ENCODE measurements at regions not wholly inside any gene's neighbourhood (a gene's known extent, or its start where the extent isn't known, plus 50 kb on each side); places are given as distances from the start of the nearest gene placed in this dataset.

DNA sequence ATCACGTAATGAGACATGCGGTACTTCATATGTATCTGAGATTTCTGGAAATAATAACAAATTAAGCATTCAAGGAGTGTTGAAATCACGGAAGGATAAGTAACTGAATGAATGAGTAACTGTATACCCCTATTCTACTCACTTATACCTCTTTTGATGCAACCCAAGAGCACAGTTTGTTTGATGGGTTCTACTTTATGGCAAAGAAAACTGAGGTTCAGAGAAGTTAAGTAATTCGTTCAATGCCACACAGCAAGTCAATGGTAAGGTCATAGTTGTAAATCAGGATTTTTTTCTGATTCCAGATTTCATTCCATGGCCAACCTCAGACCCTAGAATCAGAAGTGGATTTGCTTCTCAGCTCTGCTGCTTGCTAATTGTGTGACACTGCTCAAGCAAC lies 544.5 kb upstream of the TBX3 start:
- intact Hi-C loops (cut with DNase I) = no loop called here
- Histone ChIP-seq H3K4me1 (no peaks in the 10 kb centered on the region), H3K27ac (no peak overlapping the region), H3K27me3 (no peaks in the 10 kb centered on the region), H3K4me3 (no peak overlapping the region), H3K36me3 (no peaks in the 10 kb centered on the region), H3K9me3 (no peaks in the 10 kb centered on the region)
- TF ChIP-seq, protein P1, sequence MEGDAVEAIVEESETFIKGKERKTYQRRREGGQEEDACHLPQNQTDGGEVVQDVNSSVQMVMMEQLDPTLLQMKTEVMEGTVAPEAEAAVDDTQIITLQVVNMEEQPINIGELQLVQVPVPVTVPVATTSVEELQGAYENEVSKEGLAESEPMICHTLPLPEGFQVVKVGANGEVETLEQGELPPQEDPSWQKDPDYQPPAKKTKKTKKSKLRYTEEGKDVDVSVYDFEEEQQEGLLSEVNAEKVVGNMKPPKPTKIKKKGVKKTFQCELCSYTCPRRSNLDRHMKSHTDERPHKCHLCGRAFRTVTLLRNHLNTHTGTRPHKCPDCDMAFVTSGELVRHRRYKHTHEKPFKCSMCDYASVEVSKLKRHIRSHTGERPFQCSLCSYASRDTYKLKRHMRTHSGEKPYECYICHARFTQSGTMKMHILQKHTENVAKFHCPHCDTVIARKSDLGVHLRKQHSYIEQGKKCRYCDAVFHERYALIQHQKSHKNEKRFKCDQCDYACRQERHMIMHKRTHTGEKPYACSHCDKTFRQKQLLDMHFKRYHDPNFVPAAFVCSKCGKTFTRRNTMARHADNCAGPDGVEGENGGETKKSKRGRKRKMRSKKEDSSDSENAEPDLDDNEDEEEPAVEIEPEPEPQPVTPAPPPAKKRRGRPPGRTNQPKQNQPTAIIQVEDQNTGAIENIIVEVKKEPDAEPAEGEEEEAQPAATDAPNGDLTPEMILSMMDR (IDR thresholded peaks at IDR 0.05) = no peak
- TF ChIP-seq POLR2A (IDR thresholded peaks at IDR 0.05) = no peak
- 86% methylated on average over 4 of the region's 4 CpGs for WGBS (ENCODE audit: insufficient coverage, low coverage, low lambda C conversion rate, missing lambda C conversion rate)
- DNase-seq = no peak
- ATAC-seq = no peak

DNA sequence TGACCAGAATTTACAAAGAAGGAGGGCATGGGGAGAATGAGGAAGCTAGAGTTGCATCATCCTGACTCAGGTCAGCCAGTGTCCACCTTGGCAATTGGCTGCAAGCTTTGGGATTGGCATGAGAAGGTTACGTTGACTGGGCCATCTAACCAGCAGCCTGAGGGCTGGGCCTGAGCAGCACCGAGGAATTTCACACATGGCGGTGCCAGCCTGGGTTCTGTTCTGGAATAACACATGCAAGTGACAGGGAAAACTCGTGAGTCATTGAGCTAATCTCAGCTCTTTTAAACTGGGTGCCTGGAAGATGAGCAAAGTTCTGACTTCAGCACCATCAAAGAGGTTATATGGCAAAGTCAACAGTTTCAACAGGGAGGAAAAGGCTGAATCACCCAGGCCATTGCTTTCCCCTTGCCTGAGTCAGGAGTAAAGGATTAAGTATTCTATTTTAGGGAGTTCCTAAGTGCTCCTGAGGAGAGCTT lies 543.2 kb upstream of the TBX3 start:
- Histone ChIP-seq H3K4me1 (no peaks in the 10 kb centered on the region), H3K27ac (no peak overlapping the region), H3K27me3 (no peaks in the 10 kb centered on the region), H3K36me3 (no peaks in the 10 kb centered on the region), H3K9me3 (no peaks in the 10 kb centered on the region), H3K4me3 (no peak overlapping the region)
- no peak for TF ChIP-seq POLR2A (IDR thresholded peaks at IDR 0.05)
- TF ChIP-seq, protein P1 (IDR thresholded peaks at IDR 0.05) = no peak
- ATAC-seq (peak in 1 of 4 donors; percentile 37), DNase-seq (no peak)
- intact Hi-C loops (cut with DNase I) = no loop called here
- WGBS (ENCODE audit: insufficient coverage, low coverage, low lambda C conversion rate, missing lambda C conversion rate) = 61% methylated on average over 3 of the region's 4 CpGs

DNA sequence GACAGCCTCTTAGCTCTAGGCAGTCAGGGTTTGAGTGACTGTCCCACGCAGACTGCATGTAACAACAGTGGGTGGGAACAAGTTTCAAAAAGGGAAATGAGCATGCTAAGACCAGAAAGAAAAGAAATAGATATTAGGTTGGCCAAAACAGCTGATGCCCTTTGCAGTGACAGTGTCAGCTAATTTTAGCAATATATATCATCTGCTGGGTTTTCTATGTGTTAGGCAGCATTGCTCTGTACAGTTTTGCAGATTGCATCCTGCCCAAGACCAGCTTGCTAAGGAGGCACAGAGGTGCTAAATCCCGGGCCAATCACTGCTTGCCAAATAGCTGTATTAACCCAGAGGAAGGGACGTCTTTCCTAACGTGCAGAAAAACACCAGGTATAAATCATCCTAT lies 541.9 kb upstream of the TBX3 start:
- no peaks in the 10 kb centered on the region for H3K36me3 ChIP-seq
- no peaks in the 10 kb centered on the region for H3K9me3 ChIP-seq
- DNase-seq = no peak
- 45% methylated on average over 4 of the region's 4 CpGs for WGBS (ENCODE audit: insufficient coverage, low coverage, low lambda C conversion rate, missing lambda C conversion rate)
- intact Hi-C loops (cut with DNase I) = no loop called here
- H3K27me3 ChIP-seq = no peaks in the 10 kb centered on the region
- ATAC-seq = no peak
- TF ChIP-seq POLR2A (IDR thresholded peaks at IDR 0.05) = no peak
- TF ChIP-seq, protein P1 (IDR thresholded peaks at IDR 0.05) = no peak
- H3K4me3 ChIP-seq = no peak overlapping the region
- H3K27ac ChIP-seq = no peak overlapping the region
- no peaks in the 10 kb centered on the region for H3K4me1 ChIP-seq

DNA sequence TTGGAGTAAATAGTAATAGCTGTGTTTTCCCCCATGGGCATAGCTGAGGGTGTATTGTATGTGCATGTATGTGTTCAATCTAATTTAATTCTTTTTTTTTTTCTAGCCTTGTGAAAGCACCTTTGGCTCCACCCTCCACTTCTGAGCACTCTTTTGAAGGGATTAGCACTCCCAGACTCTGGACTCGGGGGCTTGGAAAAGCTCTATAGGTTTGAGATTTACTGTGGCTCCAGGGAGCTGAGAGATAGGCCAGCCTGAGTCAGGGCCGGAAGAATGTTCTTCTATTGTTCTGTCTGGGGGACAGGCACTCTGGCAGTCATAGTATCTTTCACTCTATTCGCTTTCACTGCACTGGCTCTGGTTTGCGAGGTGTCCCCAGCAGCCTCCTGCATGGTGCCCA lies 540.0 kb upstream of the TBX3 start:
- no peaks in the 10 kb centered on the region for H3K9me3 ChIP-seq
- intact Hi-C loops (cut with DNase I) = no loop called here
- H3K4me1 ChIP-seq = no peaks in the 10 kb centered on the region
- no peaks in the 10 kb centered on the region for H3K36me3 ChIP-seq
- no peak overlapping the region for H3K4me3 ChIP-seq
- WGBS (ENCODE audit: insufficient coverage, low coverage, low lambda C conversion rate, missing lambda C conversion rate) = 76% methylated on average over 4 of the region's 4 CpGs
- no peak for ATAC-seq
- DNase-seq = no peak
- TF ChIP-seq POLR2A (IDR thresholded peaks at IDR 0.05) = no peak
- TF ChIP-seq, protein P1 (IDR thresholded peaks at IDR 0.05) = no peak
- no peak overlapping the region for H3K27ac ChIP-seq
- H3K27me3 ChIP-seq = no peaks in the 10 kb centered on the region

DNA sequence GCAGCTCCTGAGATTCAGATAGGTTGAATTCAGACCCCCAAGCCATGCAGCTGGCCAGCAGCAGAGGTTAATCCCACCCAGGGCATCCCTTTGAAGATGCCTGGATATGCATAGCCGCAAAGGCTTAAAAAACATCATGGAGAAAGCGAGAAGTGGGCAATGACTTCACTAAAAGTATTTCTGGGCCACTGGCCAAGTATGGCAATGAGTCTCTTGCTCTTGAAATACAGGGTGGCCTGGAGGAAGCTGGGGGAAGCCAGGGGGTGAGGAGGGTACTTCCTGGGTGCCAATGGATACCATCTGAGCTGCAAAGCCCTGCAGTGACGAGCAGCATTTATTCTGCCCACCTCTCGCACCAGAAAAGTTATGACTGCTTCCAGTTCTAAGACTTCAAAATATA lies 539.3 kb upstream of the TBX3 start:
- no peak for ATAC-seq
- WGBS (ENCODE audit: insufficient coverage, low coverage, low lambda C conversion rate, missing lambda C conversion rate) = 90% methylated on average over 3 of the region's 4 CpGs

More for the DNA sequence above, 539.3 kb upstream of the TBX3 start:
- TF ChIP-seq POLR2A (IDR thresholded peaks at IDR 0.05) = no peak
- no peaks in the 10 kb centered on the region for H3K4me1 ChIP-seq
- no peak for DNase-seq
- intact Hi-C loops (cut with DNase I) = no loop called here
- no peak overlapping the region for H3K27ac ChIP-seq
- no peak overlapping the region for H3K4me3 ChIP-seq
- H3K27me3 ChIP-seq = no peaks in the 10 kb centered on the region
- no peaks in the 10 kb centered on the region for H3K9me3 ChIP-seq
- no peaks in the 10 kb centered on the region for H3K36me3 ChIP-seq
